GM23248 (cell line): ENCODE measurements at regions not wholly inside any gene's neighbourhood (a gene's known extent, or its start where the extent isn't known, plus 50 kb on each side); places are given as distances from the start of the nearest gene placed in this dataset.
A peak's percentile ranks its signal among the peaks of the same experiment; 100 is the strongest.

Experiments
- DNase-seq: peaks from one replicate; pipeline ENCODE4 v3.0.0-alpha.2; 2015
- H2AFZ ChIP-seq: fragments of 200-600 bp; sonication (generic); 2 replicates; pipeline ENCODE4 v1.6.1; 2016; ENCODE audit warnings: antibody characterized with exemption
- H3F3A ChIP-seq: fragments of 200-600 bp; sonication (generic); 2 replicates; pipeline ENCODE4 v1.6.1; 2016; ENCODE audit warnings: mild to moderate bottlenecking, antibody characterized with exemption, mixed run types; ENCODE audit not compliant: insufficient read depth
- H3K27ac ChIP-seq: fragments of 200-600 bp; sonication (generic); 2 replicates; pipeline ENCODE4 v1.5.1; 2016; ENCODE audit warnings: mild to moderate bottlenecking
- H3K27me3 ChIP-seq: fragments of 200-600 bp; sonication (generic); replicated peaks from 2 replicates; pipeline ENCODE4 v1.6.1; 2016; ENCODE audit warnings: mild to moderate bottlenecking; ENCODE audit not compliant: insufficient read depth
- H3K36me3 ChIP-seq: fragments of 200-600 bp; sonication (generic); 2 replicates; pipeline ENCODE4 v1.6.1; 2016; ENCODE audit warnings: low read depth, mild to moderate bottlenecking
- H3K4me1 ChIP-seq: fragments of 200-600 bp; sonication (generic); 2 replicates; pipeline ENCODE4 v1.6.1; 2016; ENCODE audit warnings: mild to moderate bottlenecking; ENCODE audit not compliant: insufficient read depth
- H3K4me2 ChIP-seq: fragments of 200-600 bp; sonication (generic); one replicate; pipeline ENCODE4 v1.6.1; 2016; ENCODE audit warnings: mild to moderate bottlenecking; ENCODE audit not compliant: unreplicated experiment
- H3K4me3 ChIP-seq: fragments of 200-600 bp; sonication (generic); 2 replicates; pipeline ENCODE4 v1.5.1; 2016; ENCODE audit warnings: mild to moderate bottlenecking
- H3K79me2 ChIP-seq: fragments of 200-600 bp; sonication (generic); 2 replicates; pipeline ENCODE4 v1.6.1; 2016; ENCODE audit warnings: mild to moderate bottlenecking; ENCODE audit not compliant: insufficient read depth
- H3K9ac ChIP-seq: fragments of 200-600 bp; sonication (generic); 2 replicates; pipeline ENCODE4 v1.6.1; 2016; ENCODE audit warnings: mild to moderate bottlenecking
- H3K9me2 ChIP-seq: fragments of 200-600 bp; sonication (generic); 2 replicates; pipeline ENCODE4 v1.6.1; 2016; ENCODE audit warnings: mixed run types, mild to moderate bottlenecking, moderate library complexity; ENCODE audit not compliant: insufficient read depth
- H3K9me3 ChIP-seq: fragments of 200-600 bp; sonication (generic); one replicate; pipeline ENCODE4 v1.6.1; 2017; ENCODE audit warnings: low read depth
- H4K20me1 ChIP-seq: fragments of 200-600 bp; sonication (generic); 2 replicates; pipeline ENCODE4 v1.6.0; 2016; ENCODE audit not compliant: insufficient read depth
- EZH2 ChIP-seq: fragments of 200-600 bp; sonication (generic); IDR thresholded peaks from 2 replicates; pipeline ENCODE4 v1.6.1; 2018; ENCODE audit warnings: antibody characterized with exemption, mild to moderate bottlenecking; ENCODE audit not compliant: insufficient read depth, poor library complexity, severe bottlenecking
- EZH2phosphoT487 ChIP-seq: fragments of 200-600 bp; sonication (generic); IDR thresholded peaks from 2 replicates; pipeline ENCODE4 v1.6.1; 2018; ENCODE audit warnings: antibody characterized with exemption, moderate library complexity, mild to moderate bottlenecking, low read depth; ENCODE audit not compliant: insufficient read depth
- WGBS, 2 experiments: methylation state at CpG; one replicate each; pipeline ENCODE4 v1.1.6; 2015 to 2017; ENCODE audit warnings: low lambda C conversion rate in 2 of 2, low coverage in 1 of 2; ENCODE audit errors: missing lambda C conversion rate in 2 of 2; 5-methylcytosine and 5-hydroxymethylcytosine counted together
- in situ Hi-C: fragments of 300-500 bp; cut with MboI; formaldehyde crosslinking; loops from 2 replicates; pipeline ENCODE4 v1.15.0; 2020

DNA sequence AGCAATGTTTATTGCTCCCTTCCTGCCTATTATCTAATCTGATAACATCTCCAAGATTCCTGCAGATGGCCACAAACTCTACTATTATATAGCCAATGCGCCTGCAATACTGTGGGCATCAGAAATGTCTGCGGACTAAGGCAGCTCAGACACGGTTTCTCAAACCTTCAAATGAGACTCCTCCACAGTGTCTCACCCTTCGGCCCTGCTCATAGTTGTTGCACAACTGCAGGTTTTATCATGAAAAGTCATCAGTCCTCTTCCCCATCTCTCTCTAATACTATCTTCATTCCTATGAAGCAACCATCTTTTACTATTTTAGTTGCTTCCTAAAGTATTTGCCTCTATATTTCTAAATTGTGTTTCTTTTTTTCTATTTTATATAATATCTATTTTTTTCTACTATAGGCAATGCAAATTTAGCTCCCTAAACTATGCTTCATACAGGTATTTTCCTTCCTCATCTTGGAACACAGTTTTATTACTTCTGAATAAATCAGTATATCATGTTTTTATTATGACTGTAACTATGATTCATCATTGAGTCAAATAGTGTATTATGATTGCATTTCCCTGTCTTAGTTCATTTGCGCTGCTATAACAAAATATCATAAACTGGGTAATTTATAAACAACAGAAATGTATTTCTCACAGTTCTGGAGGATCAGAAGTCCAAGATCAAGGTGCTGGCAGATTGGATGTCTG lies 129.7 kb upstream of the EDNRA start:
- Histone ChIP-seq H2AFZ (no peak overlapping the region), H3K27ac (no peak overlapping the region), H3F3A (peaks cover 6% of the 10 kb centered on the region; the same call in 1 of the 2 replicates), H3K4me1 (peaks cover 13% of the 10 kb centered on the region), H3K4me3 (no peak overlapping the region), H3K27me3 (no peaks in the 10 kb centered on the region), H3K9ac (no peak overlapping the region), H3K4me2 (no peak overlapping the region), H3K36me3 (no peaks in the 10 kb centered on the region), H3K9me3 (no peaks in the 10 kb centered on the region), H3K9me2 (no peaks in the 10 kb centered on the region), H3K79me2 (no peaks in the 10 kb centered on the region), H4K20me1 (no peaks in the 10 kb centered on the region)
- WGBS, 2 experiments: 84 to 87% methylated on average over 5 of the region's 5 CpGs
- in situ Hi-C loops: no loop called here
- peak; percentile 18 for DNase-seq
- TF ChIP-seq EZH2phosphoT487 (no peak), EZH2 (no peak)

DNA sequence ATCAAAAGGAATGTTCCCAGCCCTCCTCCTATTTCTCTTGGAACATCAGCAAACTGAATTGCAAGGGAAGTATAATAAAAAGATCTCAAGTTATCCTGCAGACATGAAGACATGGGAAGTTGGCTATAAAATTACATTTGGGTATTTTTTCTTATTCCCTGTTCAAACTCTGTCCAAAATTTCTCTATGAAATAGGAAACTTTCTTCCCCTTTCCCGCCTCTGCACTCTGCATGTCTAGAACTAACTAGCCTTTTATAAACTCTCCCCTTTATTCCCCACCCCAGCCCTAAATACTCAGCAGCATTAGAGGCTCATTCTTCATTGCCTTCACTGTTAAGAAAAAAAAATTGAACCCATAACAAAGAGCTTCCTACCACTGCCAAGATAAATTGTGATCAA lies 126.7 kb upstream of the EDNRA start:
- Histone ChIP-seq H3K79me2 (no peaks in the 10 kb centered on the region), H3F3A (peaks cover 6% of the 10 kb centered on the region; the same call in 1 of the 2 replicates), H3K9ac (no peak overlapping the region), H2AFZ (no peak overlapping the region), H3K4me3 (no peak overlapping the region), H3K4me2 (no peak overlapping the region), H3K9me3 (no peaks in the 10 kb centered on the region), H4K20me1 (no peaks in the 10 kb centered on the region), H3K27me3 (no peaks in the 10 kb centered on the region), H3K9me2 (no peaks in the 10 kb centered on the region), H3K4me1 (peaks cover 15% of the 10 kb centered on the region), H3K36me3 (no peaks in the 10 kb centered on the region), H3K27ac (no peak overlapping the region)
- TF ChIP-seq EZH2phosphoT487 (no peak), EZH2 (no peak)
- 80 to 89% methylated on average over 1 of the region's 1 CpG for WGBS, 2 experiments
- no peak for DNase-seq
- in situ Hi-C loops: no loop called here

- no peak for DNase-seq
- Histone ChIP-seq H3K9me3 (no peaks in the 10 kb centered on the region), H3K4me1 (peaks cover 19% of the 10 kb centered on the region), H3K79me2 (no peaks in the 10 kb centered on the region), H3K27ac (no peak overlapping the region), H3K9me2 (no peaks in the 10 kb centered on the region), H3K4me3 (no peak overlapping the region), H3F3A (peaks cover 15% of the 10 kb centered on the region), H3K9ac (no peak overlapping the region), H3K27me3 (no peaks in the 10 kb centered on the region), H4K20me1 (no peaks in the 10 kb centered on the region), H3K36me3 (no peaks in the 10 kb centered on the region), H3K4me2 (no peak overlapping the region), H2AFZ (no peak overlapping the region)
- in situ Hi-C loops: no loop called here
- TF ChIP-seq EZH2 (no peak), EZH2phosphoT487 (no peak)
- 73 to 79% methylated on average over 3 of the region's 3 CpGs for WGBS, 2 experiments
These were observed 125.8 kb upstream of the EDNRA start for GRCh38 chr4:147355032-147355656.

DNA sequence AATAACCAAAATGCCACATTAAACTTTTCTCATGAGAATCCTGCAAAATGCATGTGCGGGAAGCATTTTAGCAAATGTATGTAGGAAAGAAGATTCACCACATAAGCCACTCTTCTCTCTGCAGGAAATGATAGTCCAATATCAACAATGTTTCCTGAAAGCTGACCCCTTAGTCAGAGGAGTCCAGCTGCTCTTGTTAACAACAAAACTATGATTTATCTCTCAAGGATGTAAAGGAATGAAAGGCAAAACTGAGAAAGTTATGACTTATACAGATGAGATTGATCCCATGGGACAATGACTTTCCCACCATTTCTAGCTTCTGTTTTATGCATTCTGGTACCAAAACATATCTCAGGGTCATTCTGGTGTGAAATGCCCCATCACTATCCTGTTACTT lies 125.0 kb upstream of the EDNRA start:
- Histone ChIP-seq H3K27me3 (no peaks in the 10 kb centered on the region), H3K9me2 (no peaks in the 10 kb centered on the region), H2AFZ (no peak overlapping the region), H3K27ac (no peak overlapping the region), H3K9ac (no peak overlapping the region), H3K4me2 (no peak overlapping the region), H3K4me1 (peaks cover 26% of the 10 kb centered on the region), H3K9me3 (no peaks in the 10 kb centered on the region), H4K20me1 (no peaks in the 10 kb centered on the region), H3K79me2 (no peaks in the 10 kb centered on the region), H3K4me3 (no peak overlapping the region), H3F3A (peaks cover 22% of the 10 kb centered on the region), H3K36me3 (no peaks in the 10 kb centered on the region)
- TF ChIP-seq EZH2phosphoT487 (peak; percentile 97), EZH2 (no peak)
- in situ Hi-C loops: no loop called here
- peak; percentile 86 for DNase-seq
- whole genome bisulfite sequencing, 2 experiments: 93 to 97% methylated on average over 1 of the region's 1 CpG
